ENCODE measurements at regions not wholly inside any gene's neighbourhood (a gene's known extent, or its start where the extent isn't known, plus 50 kb on each side); places are given as distances from the start of the nearest gene placed in this dataset.
"Not testable (repeated sequence)": the region's sequence is repeated elsewhere in the genome, so short reads cannot be mapped to it uniquely, and the experiment has no call there.

DNA sequence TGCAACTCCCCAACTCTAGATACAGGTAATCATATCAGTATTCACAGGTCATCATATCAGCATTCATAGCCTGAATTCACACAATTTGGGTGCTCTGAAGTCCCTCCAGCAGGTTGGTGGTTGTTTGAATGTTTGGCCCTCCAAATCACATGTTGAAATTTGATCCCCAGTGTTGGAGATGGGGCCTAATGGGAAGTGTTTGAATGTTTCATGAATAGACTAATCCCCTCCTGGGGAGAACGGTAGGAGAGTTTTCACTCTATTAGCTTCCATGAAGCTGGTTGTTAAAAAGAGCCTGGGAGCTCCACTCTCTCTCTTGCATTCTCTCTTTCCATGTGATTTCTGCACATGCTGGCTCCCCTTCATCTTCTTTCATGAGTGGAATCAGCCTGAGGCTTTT, 288.6 kb upstream of the PCDH9 start:
- Histone ChIP-seq H3K27ac (no peak overlapping the region), H3K36me3 (no peaks in the 10 kb centered on the region), H3K9me3 (no peaks in the 10 kb centered on the region), H3K4me3 (no peak overlapping the region), H3K4me1 (no peaks in the 10 kb centered on the region), H3K27me3 (no peaks in the 10 kb centered on the region)
- DNase-seq, result no peak
- intact Hi-C loops (cut with DNase I), result no loop called here
- WGBS, 2 donors, result 28 to 56% methylated on average over 1 of the region's 1 CpG
- TF ChIP-seq POLR2A (IDR thresholded peaks at IDR 0.05) (no peak), EP300 (IDR thresholded peaks at IDR 0.05) (no peak), POLR2AphosphoS5 (IDR thresholded peaks at IDR 0.05) (no peak)
- TF ChIP-seq, protein P1, sequence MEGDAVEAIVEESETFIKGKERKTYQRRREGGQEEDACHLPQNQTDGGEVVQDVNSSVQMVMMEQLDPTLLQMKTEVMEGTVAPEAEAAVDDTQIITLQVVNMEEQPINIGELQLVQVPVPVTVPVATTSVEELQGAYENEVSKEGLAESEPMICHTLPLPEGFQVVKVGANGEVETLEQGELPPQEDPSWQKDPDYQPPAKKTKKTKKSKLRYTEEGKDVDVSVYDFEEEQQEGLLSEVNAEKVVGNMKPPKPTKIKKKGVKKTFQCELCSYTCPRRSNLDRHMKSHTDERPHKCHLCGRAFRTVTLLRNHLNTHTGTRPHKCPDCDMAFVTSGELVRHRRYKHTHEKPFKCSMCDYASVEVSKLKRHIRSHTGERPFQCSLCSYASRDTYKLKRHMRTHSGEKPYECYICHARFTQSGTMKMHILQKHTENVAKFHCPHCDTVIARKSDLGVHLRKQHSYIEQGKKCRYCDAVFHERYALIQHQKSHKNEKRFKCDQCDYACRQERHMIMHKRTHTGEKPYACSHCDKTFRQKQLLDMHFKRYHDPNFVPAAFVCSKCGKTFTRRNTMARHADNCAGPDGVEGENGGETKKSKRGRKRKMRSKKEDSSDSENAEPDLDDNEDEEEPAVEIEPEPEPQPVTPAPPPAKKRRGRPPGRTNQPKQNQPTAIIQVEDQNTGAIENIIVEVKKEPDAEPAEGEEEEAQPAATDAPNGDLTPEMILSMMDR (IDR thresholded peaks at IDR 0.05), result no peak

DNA sequence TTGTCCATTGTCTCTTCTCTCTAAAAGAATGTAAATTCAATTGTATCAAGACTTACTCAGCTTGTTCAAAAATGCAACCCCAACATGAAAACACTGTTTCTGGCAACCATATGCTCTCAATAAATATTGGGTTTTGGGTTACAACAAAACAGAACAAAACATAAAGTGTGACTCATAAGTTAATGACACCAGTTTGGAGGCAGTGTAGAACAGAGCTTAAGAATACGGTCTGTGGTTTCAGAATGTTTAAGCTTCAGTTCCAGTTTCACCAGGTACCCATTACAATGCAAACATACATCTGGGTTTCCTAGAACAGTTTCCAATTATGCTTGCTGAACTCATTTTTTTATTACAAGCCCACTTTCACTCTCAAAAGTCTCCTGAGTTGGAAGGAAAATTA, 285.8 kb upstream of the PCDH9 start:
- TF ChIP-seq POLR2A (IDR thresholded peaks at IDR 0.05) (no peak), POLR2AphosphoS5 (IDR thresholded peaks at IDR 0.05) (no peak), EP300 (IDR thresholded peaks at IDR 0.05) (no peak)
- TF ChIP-seq, protein P1 (IDR thresholded peaks at IDR 0.05), result no peak

DNA sequence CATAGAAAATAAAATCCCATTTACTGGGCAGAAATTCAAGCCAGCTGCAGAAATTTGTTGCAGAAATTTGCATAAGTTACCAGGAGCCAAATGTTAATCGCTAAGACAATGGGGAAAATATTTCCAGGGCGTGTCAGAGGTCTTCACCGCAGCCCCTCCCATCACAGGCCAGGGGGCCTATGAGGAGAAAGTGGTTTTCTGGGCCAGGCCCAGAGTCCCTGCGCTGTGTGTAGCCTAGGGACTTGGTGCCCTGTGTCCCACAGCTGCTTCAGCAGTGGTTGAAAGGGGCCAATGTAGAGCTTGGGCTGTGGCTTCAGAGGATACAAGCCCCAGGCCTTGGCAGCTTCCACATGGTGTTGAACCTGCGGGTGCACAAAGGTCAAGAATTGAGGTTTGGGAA, 278.9 kb upstream of the PCDH9 start:
- Histone ChIP-seq H3K36me3 (no peaks in the 10 kb centered on the region), H3K4me3 (no peak overlapping the region), H3K27ac (no peak overlapping the region), H3K9me3 (no peaks in the 10 kb centered on the region), H3K27me3 (no peaks in the 10 kb centered on the region), H3K4me1 (no peaks in the 10 kb centered on the region)
- WGBS, 2 donors, result 86 to 89% methylated on average over 5 of the region's 5 CpGs
- no peak for DNase-seq
- TF ChIP-seq EP300 (IDR thresholded peaks at IDR 0.05), result no peak
- TF ChIP-seq POLR2AphosphoS5 (IDR thresholded peaks at IDR 0.05), result no peak
- TF ChIP-seq, protein P1 (IDR thresholded peaks at IDR 0.05), result no peak
- no peak for TF ChIP-seq POLR2A (IDR thresholded peaks at IDR 0.05)
- intact Hi-C loops (cut with DNase I), result no loop called here

More for the DNA sequence above, 285.8 kb upstream of the PCDH9 start:
- intact Hi-C loops (cut with DNase I), result no loop called here
- H3K27ac ChIP-seq, result no peak overlapping the region
- H3K9me3 ChIP-seq, result no peaks in the 10 kb centered on the region
- H3K27me3 ChIP-seq, result no peaks in the 10 kb centered on the region
- H3K36me3 ChIP-seq, result no peaks in the 10 kb centered on the region
- WGBS, 2 donors, result 38 to 56% methylated on average over 1 of the region's 1 CpG
- H3K4me3 ChIP-seq, result no peak overlapping the region
- no peaks in the 10 kb centered on the region for H3K4me1 ChIP-seq
- DNase-seq, result no peak

DNA sequence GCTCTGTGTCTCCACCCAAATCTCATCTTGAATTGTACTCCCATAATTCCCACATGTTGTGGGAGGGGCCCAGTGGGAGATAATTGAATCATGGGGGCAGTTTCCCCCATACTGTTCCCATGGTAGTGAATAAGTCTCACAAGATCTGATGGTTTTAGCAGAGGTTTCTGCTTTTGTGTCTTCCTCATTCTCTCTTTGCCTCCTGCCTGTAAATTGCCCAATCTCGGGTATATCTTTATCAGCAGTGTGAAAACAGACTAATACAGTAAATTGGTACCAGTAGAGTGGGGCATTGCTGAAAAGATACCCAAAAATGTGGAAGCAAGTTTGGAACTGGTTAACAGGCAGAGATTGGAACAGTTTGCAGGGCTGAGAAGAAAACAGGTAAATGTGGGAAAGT, 278.1 kb upstream of the PCDH9 start:
- 41 to 73% methylated on average over 1 of the region's 1 CpG for WGBS, 2 donors
- H3K4me1 ChIP-seq; H3K36me3 ChIP-seq; H3K4me3 ChIP-seq; DNase-seq; H3K9me3 ChIP-seq; intact Hi-C loops (cut with DNase I); H3K27me3 ChIP-seq; H3K27ac ChIP-seq: not testable (repeated sequence)

DNA sequence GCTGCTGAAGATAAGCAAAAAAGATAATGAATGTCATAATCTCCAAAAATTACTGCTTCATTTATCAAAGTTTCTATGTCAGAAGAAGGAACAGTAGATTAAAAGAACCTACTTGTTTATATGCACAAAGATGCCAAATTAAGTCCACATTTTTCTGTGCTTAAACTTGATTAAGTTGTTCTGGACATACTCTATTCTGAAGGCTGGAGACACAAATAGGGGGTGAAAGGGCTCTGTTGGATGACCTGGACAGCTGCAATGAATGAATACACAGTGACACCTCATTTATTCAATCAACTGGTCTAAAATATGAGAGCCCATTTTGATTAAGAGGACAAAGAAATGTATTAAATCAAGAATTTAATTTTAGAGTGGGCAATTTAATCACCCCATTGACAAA, 276.3 kb upstream of the PCDH9 start:
- no peaks in the 10 kb centered on the region for H3K9me3 ChIP-seq
- H3K36me3 ChIP-seq, result no peaks in the 10 kb centered on the region
- H3K27me3 ChIP-seq, result no peaks in the 10 kb centered on the region
- no peak for DNase-seq
- TF ChIP-seq EP300 (IDR thresholded peaks at IDR 0.05) (no peak), POLR2A (IDR thresholded peaks at IDR 0.05) (no peak), POLR2AphosphoS5 (IDR thresholded peaks at IDR 0.05) (no peak)
- TF ChIP-seq, protein P1 (IDR thresholded peaks at IDR 0.05), result no peak
- no peak overlapping the region for H3K27ac ChIP-seq
- intact Hi-C loops (cut with DNase I), result no loop called here
- H3K4me1 ChIP-seq, result no peaks in the 10 kb centered on the region
- no peak overlapping the region for H3K4me3 ChIP-seq

Measured in sigmoid colon (tissue), 6 donors.